Retina (tissue), 1 donor: ENCODE measurements at regions not wholly inside any gene's neighbourhood (a gene's known extent, or its start where the extent isn't known, plus 50 kb on each side); places are given as distances from the start of the nearest gene placed in this dataset.

ENCODE experiments used
- DNase-seq: peaks from one replicate; pipeline ENCODE4 v3.0.0-alpha.2; 2016

GRCh38 chr5:89098199-89098756 lies 215.3 kb upstream of the MEF2C start:
- DNase-seq: no peak

- no peak for DNase-seq
These were observed 214.1 kb upstream of the MEF2C start for GRCh38 chr5:89097103-89097502.

GRCh38 chr5:89095341-89095740 lies 212.4 kb upstream of the MEF2C start:
- no peak for DNase-seq

- no peak for DNase-seq
These were observed 207.1 kb upstream of the MEF2C start for GRCh38 chr5:89090037-89090436.

- no peak for DNase-seq
These were observed 204.8 kb upstream of the MEF2C start for GRCh38 chr5:89087551-89088318.

- DNase-seq: no peak
These were observed 204.1 kb upstream of the MEF2C start for GRCh38 chr5:89087128-89087527.

GRCh38 chr5:89086390-89087086 lies 203.6 kb upstream of the MEF2C start:
- no peak for DNase-seq

GRCh38 chr5:89083791-89084190 lies 200.8 kb upstream of the MEF2C start:
- DNase-seq: no peak

- DNase-seq: no peak
These were observed 198.4 kb upstream of the MEF2C start for GRCh38 chr5:89081360-89081759.

GRCh38 chr5:89080467-89081116 lies 197.6 kb upstream of the MEF2C start:
- DNase-seq: no peak

GRCh38 chr5:89072842-89073672 lies 190.1 kb upstream of the MEF2C start:
- DNase-seq: no peak

- no peak for DNase-seq
These were observed 189.0 kb upstream of the MEF2C start for GRCh38 chr5:89071941-89072331.

- no peak for DNase-seq
These were observed 188.3 kb upstream of the MEF2C start for GRCh38 chr5:89071101-89071940.

GRCh38 chr5:89069591-89069990 lies 186.6 kb upstream of the MEF2C start:
- no peak for DNase-seq

- DNase-seq: no peak
These were observed 184.4 kb upstream of the MEF2C start for GRCh38 chr5:89067362-89067761.

- no peak for DNase-seq
These were observed 182.9 kb upstream of the MEF2C start for GRCh38 chr5:89065919-89066318.

GRCh38 chr5:89064736-89065135 lies 181.8 kb upstream of the MEF2C start:
- DNase-seq: no peak

GRCh38 chr5:89064054-89064453 lies 181.1 kb upstream of the MEF2C start:
- DNase-seq: no peak

GRCh38 chr5:89060768-89061167 lies 177.8 kb upstream of the MEF2C start:
- DNase-seq: no peak

- no peak for DNase-seq
These were observed 176.3 kb upstream of the MEF2C start for GRCh38 chr5:89059274-89059673.

GRCh38 chr5:89055695-89056085 lies 172.7 kb upstream of the MEF2C start:
- DNase-seq: no peak
